Ishikawa (cell line): ENCODE measurements at regions not wholly inside any gene's neighbourhood (a gene's known extent, or its start where the extent isn't known, plus 50 kb on each side); places are given as distances from the start of the nearest gene placed in this dataset.
A peak's percentile ranks its signal among the peaks of the same experiment; 100 is the strongest.

Experiments used
- CREB1 ChIP-seq: IDR thresholded peaks from 2 replicates; pipeline ENCODE4 v1.6.1; 2012; ENCODE audit warnings: low read depth
- EGR1 ChIP-seq: IDR thresholded peaks from 2 replicates; pipeline ENCODE4 v1.6.1; 2012
- EP300 ChIP-seq: IDR thresholded peaks from 2 replicates; pipeline ENCODE4 v1.6.1; 2012; ENCODE audit warnings: borderline replicate concordance
- NFIC ChIP-seq: IDR thresholded peaks from 2 replicates; pipeline ENCODE4 v1.6.1; 2012
- RAD21 ChIP-seq: IDR thresholded peaks from 2 replicates; pipeline ENCODE4 v1.6.1; 2012; ENCODE audit warnings: low read depth
- REST ChIP-seq: IDR thresholded peaks from 2 replicates; pipeline ENCODE4 v1.6.1; 2012; ENCODE audit warnings: low read depth, mild to moderate bottlenecking
- TAF1 ChIP-seq: IDR thresholded peaks from 2 replicates; pipeline ENCODE4 v1.6.1; 2012; ENCODE audit warnings: low read depth, mild to moderate bottlenecking
- TCF12 ChIP-seq: IDR thresholded peaks from 2 replicates; pipeline ENCODE4 v1.6.1; 2012; ENCODE audit warnings: low read depth
- TEAD4 ChIP-seq: IDR thresholded peaks from 2 replicates; pipeline ENCODE4 v1.6.1; 2012
- YY1 ChIP-seq: IDR thresholded peaks from 2 replicates; pipeline ENCODE4 v1.6.1; 2012; ENCODE audit warnings: low read depth
- ZBTB7A ChIP-seq: IDR thresholded peaks from 2 replicates; pipeline ENCODE4 v1.6.1; 2012; ENCODE audit warnings: low read depth
- TF ChIP-seq, protein P1 (sequence below): IDR thresholded peaks from 2 replicates; pipeline ENCODE4 v1.6.1; 2012
- TF ChIP-seq, protein P2 (sequence below): IDR thresholded peaks from 2 replicates; pipeline ENCODE4 v1.6.1; 2012

- TF ChIP-seq EP300, result peak; percentile 14; the same call in 1 of the 2 replicates
- TF ChIP-seq, protein P1, sequence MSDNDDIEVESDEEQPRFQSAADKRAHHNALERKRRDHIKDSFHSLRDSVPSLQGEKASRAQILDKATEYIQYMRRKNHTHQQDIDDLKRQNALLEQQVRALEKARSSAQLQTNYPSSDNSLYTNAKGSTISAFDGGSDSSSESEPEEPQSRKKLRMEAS, result no peak
- TF ChIP-seq TAF1, result no peak
- TF ChIP-seq ZBTB7A, result no peak
- no peak for TF ChIP-seq TCF12
- TF ChIP-seq, protein P2, sequence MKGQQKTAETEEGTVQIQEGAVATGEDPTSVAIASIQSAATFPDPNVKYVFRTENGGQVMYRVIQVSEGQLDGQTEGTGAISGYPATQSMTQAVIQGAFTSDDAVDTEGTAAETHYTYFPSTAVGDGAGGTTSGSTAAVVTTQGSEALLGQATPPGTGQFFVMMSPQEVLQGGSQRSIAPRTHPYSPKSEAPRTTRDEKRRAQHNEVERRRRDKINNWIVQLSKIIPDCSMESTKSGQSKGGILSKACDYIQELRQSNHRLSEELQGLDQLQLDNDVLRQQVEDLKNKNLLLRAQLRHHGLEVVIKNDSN, result no peak
- no peak for TF ChIP-seq CREB1
- no peak for TF ChIP-seq TEAD4
- no peak for TF ChIP-seq RAD21
- TF ChIP-seq EGR1, result no peak
- TF ChIP-seq REST, result no peak
- no peak for TF ChIP-seq YY1
- TF ChIP-seq NFIC, result no peak
These were observed 159.7 kb upstream of the NRIP1 start for GRCh38 chr21:15224346-15225086.
